ENCODE measurements at regions not wholly inside any gene's neighbourhood (a gene's known extent, or its start where the extent isn't known, plus 50 kb on each side); places are given as distances from the start of the nearest gene placed in this dataset.

DNA sequence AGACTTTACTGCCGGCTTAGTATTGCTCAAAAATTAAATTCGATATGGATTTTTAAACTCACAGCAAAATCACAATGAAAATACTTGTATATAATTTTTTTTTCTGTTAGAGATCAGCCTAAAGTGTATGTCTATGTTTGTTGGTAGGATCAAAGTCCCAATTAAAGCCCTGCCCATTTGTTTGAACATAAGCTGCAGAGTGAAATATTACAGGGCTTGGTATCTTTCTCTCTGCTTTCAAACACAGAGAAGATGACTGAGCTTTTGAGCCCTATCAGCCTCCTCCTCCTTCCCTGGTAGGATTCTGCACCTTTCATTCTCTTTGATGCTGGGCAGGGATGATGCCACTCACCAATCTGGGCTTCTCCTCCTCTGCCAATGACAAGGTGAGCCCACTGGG lies 345.4 kb downstream of the PPP1R2C start:
- Histone ChIP-seq H3K27me3 (ENCODE audit: insufficient read depth, low read depth) (no peaks in the 10 kb centered on the region), H3K9ac (no peak overlapping the region), H3K4me3 (IDR thresholded peaks at IDR 0.05; ENCODE audit: insufficient read depth, low read depth, low read length) (no peak overlapping the region), H3K27ac (no peak overlapping the region), H4K20me1 (ENCODE audit: insufficient read depth) (no peaks in the 10 kb centered on the region), H3K4me2 (no peak overlapping the region), H3K79me2 (ENCODE audit: insufficient read depth, low read depth) (no peaks in the 10 kb centered on the region), H3K36me3 (ENCODE audit: insufficient read depth) (no peaks in the 10 kb centered on the region), H2AFZ (ENCODE audit: low read depth) (no peak overlapping the region), H3K4me1 (ENCODE audit: low read depth, poor library complexity, severe bottlenecking) (peaks cover 39% of the 10 kb centered on the region)
- TF ChIP-seq, protein P1, sequence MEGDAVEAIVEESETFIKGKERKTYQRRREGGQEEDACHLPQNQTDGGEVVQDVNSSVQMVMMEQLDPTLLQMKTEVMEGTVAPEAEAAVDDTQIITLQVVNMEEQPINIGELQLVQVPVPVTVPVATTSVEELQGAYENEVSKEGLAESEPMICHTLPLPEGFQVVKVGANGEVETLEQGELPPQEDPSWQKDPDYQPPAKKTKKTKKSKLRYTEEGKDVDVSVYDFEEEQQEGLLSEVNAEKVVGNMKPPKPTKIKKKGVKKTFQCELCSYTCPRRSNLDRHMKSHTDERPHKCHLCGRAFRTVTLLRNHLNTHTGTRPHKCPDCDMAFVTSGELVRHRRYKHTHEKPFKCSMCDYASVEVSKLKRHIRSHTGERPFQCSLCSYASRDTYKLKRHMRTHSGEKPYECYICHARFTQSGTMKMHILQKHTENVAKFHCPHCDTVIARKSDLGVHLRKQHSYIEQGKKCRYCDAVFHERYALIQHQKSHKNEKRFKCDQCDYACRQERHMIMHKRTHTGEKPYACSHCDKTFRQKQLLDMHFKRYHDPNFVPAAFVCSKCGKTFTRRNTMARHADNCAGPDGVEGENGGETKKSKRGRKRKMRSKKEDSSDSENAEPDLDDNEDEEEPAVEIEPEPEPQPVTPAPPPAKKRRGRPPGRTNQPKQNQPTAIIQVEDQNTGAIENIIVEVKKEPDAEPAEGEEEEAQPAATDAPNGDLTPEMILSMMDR (conservative IDR thresholded peaks at IDR 0.05; ENCODE audit: low read depth, low read length): no peak

DNA sequence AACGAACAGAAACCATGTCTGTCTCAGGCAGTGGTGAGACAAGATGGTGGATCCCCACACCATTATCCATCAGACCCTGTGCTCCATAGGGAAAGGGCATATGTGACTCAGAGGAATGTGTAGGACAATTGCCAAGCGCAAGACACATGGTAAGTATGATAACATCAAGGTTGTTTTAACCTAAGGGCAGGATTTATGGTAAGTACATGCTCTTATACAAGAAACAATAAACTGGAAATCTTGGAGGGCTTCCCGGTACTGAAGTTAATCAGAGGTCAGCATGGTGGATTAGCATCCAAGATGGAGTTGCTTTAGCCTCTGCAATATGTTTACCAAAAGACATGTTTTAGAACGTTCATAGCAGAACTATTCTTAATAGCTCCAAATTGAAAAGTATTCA lies 355.0 kb downstream of the PPP1R2C start:
- Histone ChIP-seq H3K27me3 (ENCODE audit: insufficient read depth, low read depth) (no peaks in the 10 kb centered on the region), H2AFZ (ENCODE audit: low read depth) (no peak overlapping the region), H3K4me2 (no peak overlapping the region), H3K27ac (no peak overlapping the region), H3K4me1 (ENCODE audit: low read depth, poor library complexity, severe bottlenecking) (no peaks in the 10 kb centered on the region), H3K79me2 (ENCODE audit: insufficient read depth, low read depth) (no peaks in the 10 kb centered on the region), H3K4me3 (IDR thresholded peaks at IDR 0.05; ENCODE audit: insufficient read depth, low read depth, low read length) (no peak overlapping the region), H4K20me1 (ENCODE audit: insufficient read depth) (no peaks in the 10 kb centered on the region), H3K36me3 (ENCODE audit: insufficient read depth) (no peaks in the 10 kb centered on the region), H3K9ac (no peak overlapping the region)
- TF ChIP-seq, protein P1 (conservative IDR thresholded peaks at IDR 0.05; ENCODE audit: low read depth, low read length): no peak

DNA sequence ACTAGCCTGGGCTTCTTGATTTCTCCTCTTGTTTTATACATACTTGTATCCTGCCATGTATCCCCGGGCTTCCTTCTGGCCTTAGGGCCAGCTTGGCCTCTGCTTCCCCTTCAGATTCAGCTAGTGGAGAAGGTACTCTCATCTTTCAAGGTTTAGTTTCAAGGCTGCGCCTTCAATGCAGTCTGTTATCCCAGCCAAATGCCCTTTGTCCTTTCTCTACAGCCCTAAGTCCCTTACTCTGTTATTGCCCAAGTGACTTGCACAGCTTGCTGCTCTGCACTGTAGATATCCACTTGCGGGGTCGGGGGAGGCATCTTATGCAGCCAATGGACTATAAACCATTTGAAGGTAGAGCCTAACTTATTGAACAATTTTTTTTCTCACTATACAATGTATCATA lies 357.5 kb downstream of the PPP1R2C start:
- H3K36me3 ChIP-seq (ENCODE audit: insufficient read depth): no peaks in the 10 kb centered on the region
- H3K4me2 ChIP-seq: no peak overlapping the region
- no peak overlapping the region for H3K27ac ChIP-seq
- no peaks in the 10 kb centered on the region for H3K4me1 ChIP-seq (ENCODE audit: low read depth, poor library complexity, severe bottlenecking)
- no peak overlapping the region for H2AFZ ChIP-seq (ENCODE audit: low read depth)
- TF ChIP-seq, protein P1 (conservative IDR thresholded peaks at IDR 0.05; ENCODE audit: low read depth, low read length): no peak
- no peaks in the 10 kb centered on the region for H3K27me3 ChIP-seq (ENCODE audit: insufficient read depth, low read depth)
- H4K20me1 ChIP-seq (ENCODE audit: insufficient read depth): no peaks in the 10 kb centered on the region
- no peaks in the 10 kb centered on the region for H3K79me2 ChIP-seq (ENCODE audit: insufficient read depth, low read depth)
- no peak overlapping the region for H3K9ac ChIP-seq
- no peak overlapping the region for H3K4me3 ChIP-seq (IDR thresholded peaks at IDR 0.05; ENCODE audit: insufficient read depth, low read depth, low read length)

DNA sequence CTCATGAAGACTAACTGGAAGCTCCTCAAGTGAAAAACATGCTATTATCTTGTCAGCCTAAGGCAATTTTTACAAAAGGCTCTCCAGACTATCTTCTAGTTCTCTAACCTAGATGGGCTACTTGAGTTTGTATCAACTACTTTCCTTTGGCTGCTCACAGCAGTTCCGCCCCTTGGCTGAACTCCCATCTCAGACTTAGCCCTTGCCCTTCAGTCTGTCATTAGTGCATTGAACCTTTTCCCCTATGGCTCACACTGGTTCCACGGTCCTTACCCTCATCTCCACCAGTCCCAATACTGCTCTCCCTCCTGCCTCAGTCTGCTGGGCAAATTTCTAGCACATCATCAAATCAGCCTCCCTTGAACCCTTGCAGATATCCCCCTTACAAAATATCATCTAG lies 362.3 kb downstream of the PPP1R2C start:
- no peaks in the 10 kb centered on the region for H3K27me3 ChIP-seq (ENCODE audit: insufficient read depth, low read depth)
- no peak overlapping the region for H3K9ac ChIP-seq
- TF ChIP-seq, protein P1 (conservative IDR thresholded peaks at IDR 0.05; ENCODE audit: low read depth, low read length): no peak
- no peaks in the 10 kb centered on the region for H4K20me1 ChIP-seq (ENCODE audit: insufficient read depth)
- no peaks in the 10 kb centered on the region for H3K36me3 ChIP-seq (ENCODE audit: insufficient read depth)
- no peak overlapping the region for H3K4me2 ChIP-seq
- no peak overlapping the region for H2AFZ ChIP-seq (ENCODE audit: low read depth)
- H3K27ac ChIP-seq: no peak overlapping the region
- no peaks in the 10 kb centered on the region for H3K4me1 ChIP-seq (ENCODE audit: low read depth, poor library complexity, severe bottlenecking)
- H3K79me2 ChIP-seq (ENCODE audit: insufficient read depth, low read depth): no peaks in the 10 kb centered on the region
- H3K4me3 ChIP-seq (IDR thresholded peaks at IDR 0.05; ENCODE audit: insufficient read depth, low read depth, low read length): no peak overlapping the region

DNA sequence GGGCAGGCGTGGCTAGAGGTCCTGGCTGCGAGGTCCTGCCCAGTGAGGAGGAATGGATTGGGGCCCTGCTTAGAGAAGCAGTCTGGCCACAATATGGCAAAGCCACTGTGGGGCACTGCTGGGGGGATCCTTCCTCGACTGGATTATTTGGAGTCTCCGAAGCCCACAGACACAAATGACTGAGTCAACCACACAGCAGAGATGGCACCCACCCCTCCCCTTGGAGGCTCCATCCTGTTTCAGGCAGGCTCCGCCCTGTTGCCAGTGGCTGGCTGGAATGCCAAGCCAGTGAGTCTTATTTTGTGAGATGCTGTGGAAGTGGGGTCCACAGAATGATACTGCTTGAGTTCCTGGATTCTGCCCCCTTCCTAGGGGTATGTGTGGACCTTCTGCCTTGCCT lies 363.9 kb downstream of the PPP1R2C start:
- Histone ChIP-seq H2AFZ (ENCODE audit: low read depth) (no peak overlapping the region), H3K27me3 (ENCODE audit: insufficient read depth, low read depth) (no peaks in the 10 kb centered on the region), H4K20me1 (ENCODE audit: insufficient read depth) (no peaks in the 10 kb centered on the region), H3K79me2 (ENCODE audit: insufficient read depth, low read depth) (no peaks in the 10 kb centered on the region), H3K36me3 (ENCODE audit: insufficient read depth) (no peaks in the 10 kb centered on the region), H3K4me1 (ENCODE audit: low read depth, poor library complexity, severe bottlenecking) (no peaks in the 10 kb centered on the region), H3K4me3 (IDR thresholded peaks at IDR 0.05; ENCODE audit: insufficient read depth, low read depth, low read length) (no peak overlapping the region), H3K4me2 (no peak overlapping the region), H3K27ac (no peak overlapping the region), H3K9ac (no peak overlapping the region)
- TF ChIP-seq, protein P1 (conservative IDR thresholded peaks at IDR 0.05; ENCODE audit: low read depth, low read length): no peak

All from KMS-11 (cell line).